DND-41 (cell line): ENCODE measurements at regions not wholly inside any gene's neighbourhood (a gene's known extent, or its start where the extent isn't known, plus 50 kb on each side); places are given as distances from the start of the nearest gene placed in this dataset.
A peak's percentile ranks its signal among the peaks of the same experiment; 100 is the strongest.

Experiments
- ATAC-seq: fragments of 200-7000 bp; cut with Tn5 transposase; 3 replicates; pipeline ENCODE4 v1.9.1; 2021; ENCODE audit warnings: low read depth; ENCODE audit not compliant: insufficient read depth
- DNase-seq: peaks from one replicate; pipeline ENCODE4 v3.0.0-alpha.2; 2020
- H2AFZ ChIP-seq: 2 replicates; pipeline ENCODE4 v1.6.0; 2012; ENCODE audit warnings: low read depth, low read length
- H3K27ac ChIP-seq: 2 replicates; pipeline ENCODE4 v1.5.1; 2012; ENCODE audit warnings: low read length, inconsistent platforms
- H3K27me3 ChIP-seq: fragments of 200-600 bp; sonication (generic); 2 replicates; pipeline ENCODE4 v1.6.0; 2012; ENCODE audit warnings: low read length, mild to moderate bottlenecking, inconsistent platforms; ENCODE audit not compliant: insufficient read depth, poor library complexity
- H3K36me3 ChIP-seq: 2 replicates; pipeline ENCODE4 v1.5.1; 2012; ENCODE audit warnings: low read length, inconsistent platforms; ENCODE audit not compliant: insufficient read depth
- H3K4me1 ChIP-seq: 2 replicates; pipeline ENCODE4 v1.5.1; 2012; ENCODE audit warnings: mild to moderate bottlenecking, low read length; ENCODE audit not compliant: insufficient read depth
- H3K4me2 ChIP-seq: 2 replicates; pipeline ENCODE4 v1.6.0; 2012; ENCODE audit warnings: mild to moderate bottlenecking, moderate library complexity, low read length, inconsistent platforms; ENCODE audit not compliant: insufficient read depth
- H3K4me3 ChIP-seq, 2 experiments: fragments of 200-600 bp in 1 of 2; shearing (Covaris generic) in 1 of 2; 2 replicates each; pipeline ENCODE4 v1.5.1; 2012 to 2016; ENCODE audit warnings: inconsistent platforms in 2 of 2, low read length in 2 of 2, mild to moderate bottlenecking in 2 of 2, low read depth in 1 of 2, moderate library complexity in 1 of 2
- H3K79me2 ChIP-seq: 2 replicates; pipeline ENCODE4 v1.6.0; 2012; ENCODE audit warnings: low read length, inconsistent platforms; ENCODE audit not compliant: insufficient read depth
- H3K9ac ChIP-seq: 2 replicates; pipeline ENCODE4 v1.6.0; 2012; ENCODE audit warnings: low read depth, mild to moderate bottlenecking, inconsistent platforms, low read length, moderate library complexity
- H3K9me3 ChIP-seq: 2 replicates; pipeline ENCODE4 v1.5.1; 2012; ENCODE audit warnings: low read length, moderate library complexity, mild to moderate bottlenecking, inconsistent platforms; ENCODE audit not compliant: insufficient read depth, severe bottlenecking
- H4K20me1 ChIP-seq: 2 replicates; pipeline ENCODE4 v1.6.0; 2012; ENCODE audit warnings: low read length; ENCODE audit not compliant: insufficient read depth
- CTCF ChIP-seq: IDR thresholded peaks from 2 replicates; pipeline ENCODE4 v1.5.1; 2012; ENCODE audit warnings: borderline replicate concordance, low read length, moderate library complexity, mild to moderate bottlenecking; ENCODE audit not compliant: poor library complexity, severe bottlenecking; ENCODE audit errors: extremely low read depth
- EZH2 ChIP-seq: IDR thresholded peaks from 3 replicates; pipeline ENCODE4 v1.6.1; 2012; ENCODE audit warnings: borderline replicate concordance, low read depth, mild to moderate bottlenecking, moderate library complexity, low read length, inconsistent platforms; ENCODE audit not compliant: severe bottlenecking

GRCh38 chr4:128483041-128483440 lies 195.4 kb upstream of the PGRMC2 start:
- H3K27ac ChIP-seq: no peak overlapping the region
- no peaks in the 10 kb centered on the region for H3K36me3 ChIP-seq
- no peak overlapping the region for H3K4me2 ChIP-seq
- no peak overlapping the region for H2AFZ ChIP-seq
- no peaks in the 10 kb centered on the region for H4K20me1 ChIP-seq
- H3K4me3 ChIP-seq: no peak overlapping the region
- H3K9me3 ChIP-seq: peaks cover 3% of the 10 kb centered on the region
- ATAC-seq (no peak), DNase-seq (no peak)
- TF ChIP-seq EZH2 (no peak), CTCF (no peak)
- H3K4me1 ChIP-seq: no peaks in the 10 kb centered on the region
- no peak overlapping the region for H3K9ac ChIP-seq
- H3K79me2 ChIP-seq: no peaks in the 10 kb centered on the region
- H3K27me3 ChIP-seq: no peaks in the 10 kb centered on the region

- Histone ChIP-seq H3K9ac (no peak overlapping the region), H4K20me1 (no peaks in the 10 kb centered on the region), H3K4me1 (peaks cover 4% of the 10 kb centered on the region), H3K27ac (no peak overlapping the region), H3K36me3 (no peaks in the 10 kb centered on the region), H3K4me3 (no peak overlapping the region), H3K27me3 (no peaks in the 10 kb centered on the region), H3K4me2 (no peak overlapping the region), H3K9me3 (peaks cover 3% of the 10 kb centered on the region), H2AFZ (no peak overlapping the region), H3K79me2 (no peaks in the 10 kb centered on the region)
- TF ChIP-seq EZH2: no peak
- TF ChIP-seq CTCF: no peak
- no peak for DNase-seq
- no peak for ATAC-seq
Measured at GRCh38 chr4:128481752-128482480, 194.3 kb upstream of the PGRMC2 start.

GRCh38 chr4:128480945-128481344 lies 193.3 kb upstream of the PGRMC2 start:
- Histone ChIP-seq H3K9me3 (peaks cover 3% of the 10 kb centered on the region), H3K27ac (no peak overlapping the region), H3K4me2 (no peak overlapping the region), H3K79me2 (no peaks in the 10 kb centered on the region), H2AFZ (no peak overlapping the region), H3K4me1 (peaks cover 4% of the 10 kb centered on the region), H3K36me3 (no peaks in the 10 kb centered on the region), H3K27me3 (no peaks in the 10 kb centered on the region), H4K20me1 (no peaks in the 10 kb centered on the region), H3K4me3 (no peak overlapping the region), H3K9ac (no peak overlapping the region)
- TF ChIP-seq CTCF: no peak
- no peak for TF ChIP-seq EZH2
- DNase-seq: no peak
- no peak for ATAC-seq

GRCh38 chr4:128477540-128477939 lies 189.9 kb upstream of the PGRMC2 start:
- peaks cover 4% of the 10 kb centered on the region for H3K4me1 ChIP-seq
- TF ChIP-seq EZH2 (no peak), CTCF (no peak)
- H3K36me3 ChIP-seq: no peaks in the 10 kb centered on the region
- DNase-seq: no peak
- ATAC-seq: peak; percentile 39; the same call in 1 of the 3 replicates
- H3K4me2 ChIP-seq: no peak overlapping the region
- H3K9ac ChIP-seq: no peak overlapping the region
- H3K79me2 ChIP-seq: no peaks in the 10 kb centered on the region
- H3K27ac ChIP-seq: no peak overlapping the region
- peaks cover 3% of the 10 kb centered on the region for H3K9me3 ChIP-seq
- H4K20me1 ChIP-seq: no peaks in the 10 kb centered on the region
- no peak overlapping the region for H3K4me3 ChIP-seq
- H3K27me3 ChIP-seq: no peaks in the 10 kb centered on the region
- H2AFZ ChIP-seq: peak overlapping the region; percentile 50
